ENCODE measurements at regions not wholly inside any gene's neighbourhood (a gene's known extent, or its start where the extent isn't known, plus 50 kb on each side); places are given as distances from the start of the nearest gene placed in this dataset.

GRCh38 chr2:163367825-163368582 is 367.8 kb downstream of the FIGN start:
- DNase-seq: no peak

- DNase-seq: no peak
Observed at GRCh38 chr2:163364736-163365135, 371.1 kb downstream of the FIGN start.

GRCh38 chr2:163353551-163353950 is 382.3 kb downstream of the FIGN start:
- no peak for DNase-seq

- DNase-seq: no peak
Observed at GRCh38 chr2:163351966-163352365, 383.8 kb downstream of the FIGN start.

GRCh38 chr2:163351143-163351542 is 384.7 kb downstream of the FIGN start:
- no peak for DNase-seq

- peak; percentile 69 for DNase-seq
Observed at GRCh38 chr2:163348857-163349380, 386.9 kb downstream of the FIGN start.

- DNase-seq: peak; percentile 87
Observed at GRCh38 chr2:163347982-163348856, 387.6 kb downstream of the FIGN start.

- DNase-seq: peak; percentile 52
Observed at GRCh38 chr2:163345795-163346573, 389.8 kb downstream of the FIGN start.

- no peak for DNase-seq
Observed at GRCh38 chr2:163343316-163343715, 392.5 kb downstream of the FIGN start.

GRCh38 chr2:163341426-163341825 is 394.4 kb downstream of the FIGN start:
- DNase-seq: peak; percentile 69

GRCh38 chr2:163338270-163338669 is 397.5 kb downstream of the FIGN start:
- no peak for DNase-seq

- DNase-seq: no peak
Observed at GRCh38 chr2:163324677-163325076, 411.1 kb downstream of the FIGN start.

GRCh38 chr2:163319006-163319405 is 416.8 kb downstream of the FIGN start:
- peak; percentile 48 for DNase-seq

GRCh38 chr2:163314712-163315111 is 421.1 kb downstream of the FIGN start:
- DNase-seq: no peak

GRCh38 chr2:163312713-163313112 is 423.1 kb downstream of the FIGN start:
- DNase-seq: no peak

GRCh38 chr2:163306647-163307046 is 429.2 kb downstream of the FIGN start:
- DNase-seq: no peak

- no peak for DNase-seq
Observed at GRCh38 chr2:163302141-163302540, 433.7 kb downstream of the FIGN start.

- no peak for DNase-seq
Observed at GRCh38 chr2:163291790-163292189, 444.0 kb downstream of the FIGN start.

- DNase-seq: no peak
Observed at GRCh38 chr2:163281717-163282116, 443.1 kb upstream of the KCNH7 start.

- no peak for DNase-seq
Observed at GRCh38 chr2:163269374-163270021, 430.9 kb upstream of the KCNH7 start.

- DNase-seq: peak; percentile 94
Observed at GRCh38 chr2:163266772-163267171, 428.2 kb upstream of the KCNH7 start.

- DNase-seq: no peak
Observed at GRCh38 chr2:163265562-163265961, 427.0 kb upstream of the KCNH7 start.

Measured in fibroblast of skin of abdomen (primary cell).